ENCODE measurements at regions not wholly inside any gene's neighbourhood (a gene's known extent, or its start where the extent isn't known, plus 50 kb on each side); places are given as distances from the start of the nearest gene placed in this dataset.

GRCh38 chr3:70853161-70853944 lies 540.9 kb upstream of the MDFIC2 start:
- no peak for TF ChIP-seq CTCF (conservative IDR thresholded peaks at IDR 0.05)
- TF ChIP-seq ZFX (IDR thresholded peaks at IDR 0.05), result no peak

Data from C4-2B (cell line).